ENCODE measurements at regions not wholly inside any gene's neighbourhood (a gene's known extent, or its start where the extent isn't known, plus 50 kb on each side); places are given as distances from the start of the nearest gene placed in this dataset.

- no peaks in the 10 kb centered on the region for H3K9me3 Mint-ChIP-seq
- no peaks in the 10 kb centered on the region for H3K27me3 ChIP-seq (ENCODE audit: insufficient read depth)
- no peaks in the 10 kb centered on the region for H3K36me3 Mint-ChIP-seq (ENCODE audit: low read depth)
- TF ChIP-seq, protein P1, sequence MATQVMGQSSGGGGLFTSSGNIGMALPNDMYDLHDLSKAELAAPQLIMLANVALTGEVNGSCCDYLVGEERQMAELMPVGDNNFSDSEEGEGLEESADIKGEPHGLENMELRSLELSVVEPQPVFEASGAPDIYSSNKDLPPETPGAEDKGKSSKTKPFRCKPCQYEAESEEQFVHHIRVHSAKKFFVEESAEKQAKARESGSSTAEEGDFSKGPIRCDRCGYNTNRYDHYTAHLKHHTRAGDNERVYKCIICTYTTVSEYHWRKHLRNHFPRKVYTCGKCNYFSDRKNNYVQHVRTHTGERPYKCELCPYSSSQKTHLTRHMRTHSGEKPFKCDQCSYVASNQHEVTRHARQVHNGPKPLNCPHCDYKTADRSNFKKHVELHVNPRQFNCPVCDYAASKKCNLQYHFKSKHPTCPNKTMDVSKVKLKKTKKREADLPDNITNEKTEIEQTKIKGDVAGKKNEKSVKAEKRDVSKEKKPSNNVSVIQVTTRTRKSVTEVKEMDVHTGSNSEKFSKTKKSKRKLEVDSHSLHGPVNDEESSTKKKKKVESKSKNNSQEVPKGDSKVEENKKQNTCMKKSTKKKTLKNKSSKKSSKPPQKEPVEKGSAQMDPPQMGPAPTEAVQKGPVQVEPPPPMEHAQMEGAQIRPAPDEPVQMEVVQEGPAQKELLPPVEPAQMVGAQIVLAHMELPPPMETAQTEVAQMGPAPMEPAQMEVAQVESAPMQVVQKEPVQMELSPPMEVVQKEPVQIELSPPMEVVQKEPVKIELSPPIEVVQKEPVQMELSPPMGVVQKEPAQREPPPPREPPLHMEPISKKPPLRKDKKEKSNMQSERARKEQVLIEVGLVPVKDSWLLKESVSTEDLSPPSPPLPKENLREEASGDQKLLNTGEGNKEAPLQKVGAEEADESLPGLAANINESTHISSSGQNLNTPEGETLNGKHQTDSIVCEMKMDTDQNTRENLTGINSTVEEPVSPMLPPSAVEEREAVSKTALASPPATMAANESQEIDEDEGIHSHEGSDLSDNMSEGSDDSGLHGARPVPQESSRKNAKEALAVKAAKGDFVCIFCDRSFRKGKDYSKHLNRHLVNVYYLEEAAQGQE (IDR thresholded peaks at IDR 0.05; ENCODE audit: unreplicated experiment) = no peak
- TF ChIP-seq CREB1 (CRISPR knock-in tag; IDR thresholded peaks at IDR 0.05; ENCODE audit: low read depth) (no peak), ZNF114 (CRISPR knock-in tag; IDR thresholded peaks at IDR 0.05) (no peak), JUNB (IDR thresholded peaks at IDR 0.05; ENCODE audit: unreplicated experiment) (no peak), POLR2AphosphoS5 (IDR thresholded peaks at IDR 0.05; ENCODE audit: low read depth) (no peak), STAT1 (IDR thresholded peaks at IDR 0.05; ENCODE audit: unreplicated experiment) (no peak), EZH2phosphoT487 (IDR thresholded peaks at IDR 0.05; ENCODE audit: unreplicated experiment) (no peak), EZH2 (IDR thresholded peaks at IDR 0.05; ENCODE audit: low read depth, unreplicated experiment) (no peak), NANOG (IDR thresholded peaks at IDR 0.05; ENCODE audit: borderline replicate concordance) (no peak), ZNF331 (CRISPR knock-in tag; IDR thresholded peaks at IDR 0.05; ENCODE audit: low read depth) (no peak)
- TF ChIP-seq, protein P2, sequence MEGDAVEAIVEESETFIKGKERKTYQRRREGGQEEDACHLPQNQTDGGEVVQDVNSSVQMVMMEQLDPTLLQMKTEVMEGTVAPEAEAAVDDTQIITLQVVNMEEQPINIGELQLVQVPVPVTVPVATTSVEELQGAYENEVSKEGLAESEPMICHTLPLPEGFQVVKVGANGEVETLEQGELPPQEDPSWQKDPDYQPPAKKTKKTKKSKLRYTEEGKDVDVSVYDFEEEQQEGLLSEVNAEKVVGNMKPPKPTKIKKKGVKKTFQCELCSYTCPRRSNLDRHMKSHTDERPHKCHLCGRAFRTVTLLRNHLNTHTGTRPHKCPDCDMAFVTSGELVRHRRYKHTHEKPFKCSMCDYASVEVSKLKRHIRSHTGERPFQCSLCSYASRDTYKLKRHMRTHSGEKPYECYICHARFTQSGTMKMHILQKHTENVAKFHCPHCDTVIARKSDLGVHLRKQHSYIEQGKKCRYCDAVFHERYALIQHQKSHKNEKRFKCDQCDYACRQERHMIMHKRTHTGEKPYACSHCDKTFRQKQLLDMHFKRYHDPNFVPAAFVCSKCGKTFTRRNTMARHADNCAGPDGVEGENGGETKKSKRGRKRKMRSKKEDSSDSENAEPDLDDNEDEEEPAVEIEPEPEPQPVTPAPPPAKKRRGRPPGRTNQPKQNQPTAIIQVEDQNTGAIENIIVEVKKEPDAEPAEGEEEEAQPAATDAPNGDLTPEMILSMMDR (conservative IDR thresholded peaks at IDR 0.05; ENCODE audit: low read depth in 2 of 2) = no peak
- TF ChIP-seq, protein P3, sequence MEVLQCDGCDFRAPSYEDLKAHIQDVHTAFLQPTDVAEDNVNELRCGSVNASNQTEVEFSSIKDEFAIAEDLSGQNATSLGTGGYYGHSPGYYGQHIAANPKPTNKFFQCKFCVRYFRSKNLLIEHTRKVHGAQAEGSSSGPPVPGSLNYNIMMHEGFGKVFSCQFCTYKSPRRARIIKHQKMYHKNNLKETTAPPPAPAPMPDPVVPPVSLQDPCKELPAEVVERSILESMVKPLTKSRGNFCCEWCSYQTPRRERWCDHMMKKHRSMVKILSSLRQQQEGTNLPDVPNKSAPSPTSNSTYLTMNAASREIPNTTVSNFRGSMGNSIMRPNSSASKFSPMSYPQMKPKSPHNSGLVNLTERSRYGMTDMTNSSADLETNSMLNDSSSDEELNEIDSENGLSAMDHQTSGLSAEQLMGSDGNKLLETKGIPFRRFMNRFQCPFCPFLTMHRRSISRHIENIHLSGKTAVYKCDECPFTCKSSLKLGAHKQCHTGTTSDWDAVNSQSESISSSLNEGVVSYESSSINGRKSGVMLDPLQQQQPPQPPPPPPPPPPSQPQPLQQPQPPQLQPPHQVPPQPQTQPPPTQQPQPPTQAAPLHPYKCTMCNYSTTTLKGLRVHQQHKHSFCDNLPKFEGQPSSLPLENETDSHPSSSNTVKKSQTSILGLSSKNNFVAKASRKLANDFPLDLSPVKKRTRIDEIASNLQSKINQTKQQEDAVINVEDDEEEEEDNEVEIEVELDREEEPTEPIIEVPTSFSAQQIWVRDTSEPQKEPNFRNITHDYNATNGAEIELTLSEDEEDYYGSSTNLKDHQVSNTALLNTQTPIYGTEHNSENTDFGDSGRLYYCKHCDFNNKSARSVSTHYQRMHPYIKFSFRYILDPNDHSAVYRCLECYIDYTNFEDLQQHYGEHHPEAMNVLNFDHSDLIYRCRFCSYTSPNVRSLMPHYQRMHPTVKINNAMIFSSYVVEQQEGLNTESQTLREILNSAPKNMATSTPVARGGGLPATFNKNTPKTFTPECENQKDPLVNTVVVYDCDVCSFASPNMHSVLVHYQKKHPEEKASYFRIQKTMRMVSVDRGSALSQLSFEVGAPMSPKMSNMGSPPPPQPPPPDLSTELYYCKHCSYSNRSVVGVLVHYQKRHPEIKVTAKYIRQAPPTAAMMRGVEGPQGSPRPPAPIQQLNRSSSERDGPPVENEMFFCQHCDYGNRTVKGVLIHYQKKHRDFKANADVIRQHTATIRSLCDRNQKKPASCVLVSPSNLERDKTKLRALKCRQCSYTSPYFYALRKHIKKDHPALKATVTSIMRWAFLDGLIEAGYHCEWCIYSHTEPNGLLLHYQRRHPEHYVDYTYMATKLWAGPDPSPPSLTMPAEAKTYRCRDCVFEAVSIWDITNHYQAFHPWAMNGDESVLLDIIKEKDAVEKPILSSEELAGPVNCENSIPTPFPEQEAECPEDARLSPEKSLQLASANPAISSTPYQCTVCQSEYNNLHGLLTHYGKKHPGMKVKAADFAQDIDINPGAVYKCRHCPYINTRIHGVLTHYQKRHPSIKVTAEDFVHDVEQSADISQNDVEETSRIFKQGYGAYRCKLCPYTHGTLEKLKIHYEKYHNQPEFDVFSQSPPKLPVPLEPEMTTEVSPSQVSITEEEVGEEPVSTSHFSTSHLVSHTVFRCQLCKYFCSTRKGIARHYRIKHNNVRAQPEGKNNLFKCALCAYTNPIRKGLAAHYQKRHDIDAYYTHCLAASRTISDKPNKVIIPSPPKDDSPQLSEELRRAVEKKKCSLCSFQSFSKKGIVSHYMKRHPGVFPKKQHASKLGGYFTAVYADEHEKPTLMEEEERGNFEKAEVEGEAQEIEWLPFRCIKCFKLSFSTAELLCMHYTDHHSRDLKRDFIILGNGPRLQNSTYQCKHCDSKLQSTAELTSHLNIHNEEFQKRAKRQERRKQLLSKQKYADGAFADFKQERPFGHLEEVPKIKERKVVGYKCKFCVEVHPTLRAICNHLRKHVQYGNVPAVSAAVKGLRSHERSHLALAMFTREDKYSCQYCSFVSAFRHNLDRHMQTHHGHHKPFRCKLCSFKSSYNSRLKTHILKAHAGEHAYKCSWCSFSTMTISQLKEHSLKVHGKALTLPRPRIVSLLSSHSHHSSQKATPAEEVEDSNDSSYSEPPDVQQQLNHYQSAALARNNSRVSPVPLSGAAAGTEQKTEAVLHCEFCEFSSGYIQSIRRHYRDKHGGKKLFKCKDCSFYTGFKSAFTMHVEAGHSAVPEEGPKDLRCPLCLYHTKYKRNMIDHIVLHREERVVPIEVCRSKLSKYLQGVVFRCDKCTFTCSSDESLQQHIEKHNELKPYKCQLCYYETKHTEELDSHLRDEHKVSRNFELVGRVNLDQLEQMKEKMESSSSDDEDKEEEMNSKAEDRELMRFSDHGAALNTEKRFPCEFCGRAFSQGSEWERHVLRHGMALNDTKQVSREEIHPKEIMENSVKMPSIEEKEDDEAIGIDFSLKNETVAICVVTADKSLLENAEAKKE (CRISPR knock-in tag; IDR thresholded peaks at IDR 0.05) = no peak
- TF ChIP-seq, protein P4, sequence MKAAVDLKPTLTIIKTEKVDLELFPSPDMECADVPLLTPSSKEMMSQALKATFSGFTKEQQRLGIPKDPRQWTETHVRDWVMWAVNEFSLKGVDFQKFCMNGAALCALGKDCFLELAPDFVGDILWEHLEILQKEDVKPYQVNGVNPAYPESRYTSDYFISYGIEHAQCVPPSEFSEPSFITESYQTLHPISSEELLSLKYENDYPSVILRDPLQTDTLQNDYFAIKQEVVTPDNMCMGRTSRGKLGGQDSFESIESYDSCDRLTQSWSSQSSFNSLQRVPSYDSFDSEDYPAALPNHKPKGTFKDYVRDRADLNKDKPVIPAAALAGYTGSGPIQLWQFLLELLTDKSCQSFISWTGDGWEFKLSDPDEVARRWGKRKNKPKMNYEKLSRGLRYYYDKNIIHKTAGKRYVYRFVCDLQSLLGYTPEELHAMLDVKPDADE (IDR thresholded peaks at IDR 0.05) = no peak
- H3K27ac Mint-ChIP-seq = no peak overlapping the region
- no peak overlapping the region for H3K4me3 ChIP-seq
- no peak overlapping the region for H3K4me3 Mint-ChIP-seq
- ATAC-seq (no peak), DNase-seq (ENCODE audit: low spot score) (no peak)
- H3K4me1 ChIP-seq (ENCODE audit: insufficient read depth) = no peaks in the 10 kb centered on the region
- no peaks in the 10 kb centered on the region for H3F3A ChIP-seq (replicated peaks; ENCODE audit: low read depth)
- no peak overlapping the region for H3K27ac ChIP-seq (ENCODE audit: low read depth)
- H3K9me2 ChIP-seq (ENCODE audit: insufficient read depth) = peaks cover 8% of the 10 kb centered on the region; the same call in 1 of the 2 replicates
- H3K27me3 Mint-ChIP-seq (ENCODE audit: insufficient read depth, low read depth, poor library complexity) = peaks cover 4% of the 10 kb centered on the region
- H4K20me1 ChIP-seq (replicated peaks; ENCODE audit: insufficient read depth) = no peaks in the 10 kb centered on the region
- H2AFZ ChIP-seq = no peak overlapping the region
- no peaks in the 10 kb centered on the region for H3K36me3 ChIP-seq (ENCODE audit: insufficient read depth)
- no peaks in the 10 kb centered on the region for H3K79me2 ChIP-seq (replicated peaks; ENCODE audit: insufficient read depth)
- no peak overlapping the region for H3K4me2 ChIP-seq
- peaks cover 3% of the 10 kb centered on the region for H3K4me1 Mint-ChIP-seq
Measured at GRCh38 chr5:2158109-2158508, 275.4 kb upstream of the IRX4 start.

Data from GM23338 (cell line).